ENCODE measurements at regions not wholly inside any gene's neighbourhood (a gene's known extent, or its start where the extent isn't known, plus 50 kb on each side); places are given as distances from the start of the nearest gene placed in this dataset.

- Histone ChIP-seq H3K27ac (ENCODE audit: low read length) (no peak overlapping the region), H3K27me3 (ENCODE audit: control insufficient read depth, insufficient read depth, low read length) (no peaks in the 10 kb centered on the region), H3K9me3 (ENCODE audit: control insufficient read depth, low read depth, low read length) (peaks cover 3% of the 10 kb centered on the region), H3K36me3 (ENCODE audit: control insufficient read depth, low read depth, low read length) (no peaks in the 10 kb centered on the region), H3K9ac (ENCODE audit: low read length) (no peak overlapping the region), H3K4me3 (ENCODE audit: low read length) (no peak overlapping the region), H3K4me1 (ENCODE audit: control insufficient read depth, low read depth, low read length) (no peaks in the 10 kb centered on the region)
These were observed 487.4 kb downstream of the TLE4 start for GRCh38 chr9:80059191-80059590.

- H3K27me3 ChIP-seq (ENCODE audit: control insufficient read depth, insufficient read depth, low read length) = no peaks in the 10 kb centered on the region
- no peaks in the 10 kb centered on the region for H3K36me3 ChIP-seq (ENCODE audit: control insufficient read depth, low read depth, low read length)
- H3K9me3 ChIP-seq (ENCODE audit: control insufficient read depth, low read depth, low read length) = no peaks in the 10 kb centered on the region
- peaks cover 11% of the 10 kb centered on the region for H3K4me1 ChIP-seq (ENCODE audit: control insufficient read depth, low read depth, low read length)
- H3K27ac ChIP-seq (ENCODE audit: low read length) = no peak overlapping the region
- H3K9ac ChIP-seq (ENCODE audit: low read length) = no peak overlapping the region
- no peak overlapping the region for H3K4me3 ChIP-seq (ENCODE audit: low read length)
These were observed 481.1 kb downstream of the TLE4 start for GRCh38 chr9:80052830-80053229.

GRCh38 chr9:80049096-80049782 is 477.5 kb downstream of the TLE4 start:
- H3K9me3 ChIP-seq (ENCODE audit: control insufficient read depth, low read depth, low read length) = no peaks in the 10 kb centered on the region
- no peaks in the 10 kb centered on the region for H3K27me3 ChIP-seq (ENCODE audit: control insufficient read depth, insufficient read depth, low read length)
- no peaks in the 10 kb centered on the region for H3K36me3 ChIP-seq (ENCODE audit: control insufficient read depth, low read depth, low read length)
- H3K4me1 ChIP-seq (ENCODE audit: control insufficient read depth, low read depth, low read length) = peaks cover 11% of the 10 kb centered on the region
- no peak overlapping the region for H3K27ac ChIP-seq (ENCODE audit: low read length)
- no peak overlapping the region for H3K9ac ChIP-seq (ENCODE audit: low read length)
- H3K4me3 ChIP-seq (ENCODE audit: low read length) = no peak overlapping the region

GRCh38 chr9:80046481-80046880 is 474.7 kb downstream of the TLE4 start:
- Histone ChIP-seq H3K27me3 (ENCODE audit: control insufficient read depth, insufficient read depth, low read length) (no peaks in the 10 kb centered on the region), H3K27ac (ENCODE audit: low read length) (no peak overlapping the region), H3K9ac (ENCODE audit: low read length) (no peak overlapping the region), H3K9me3 (ENCODE audit: control insufficient read depth, low read depth, low read length) (no peaks in the 10 kb centered on the region), H3K36me3 (ENCODE audit: control insufficient read depth, low read depth, low read length) (no peaks in the 10 kb centered on the region), H3K4me3 (ENCODE audit: low read length) (no peak overlapping the region), H3K4me1 (ENCODE audit: control insufficient read depth, low read depth, low read length) (peaks cover 11% of the 10 kb centered on the region)

GRCh38 chr9:80041821-80042220 is 470.1 kb downstream of the TLE4 start:
- Histone ChIP-seq H3K4me1 (ENCODE audit: control insufficient read depth, low read depth, low read length) (no peaks in the 10 kb centered on the region), H3K9me3 (ENCODE audit: control insufficient read depth, low read depth, low read length) (no peaks in the 10 kb centered on the region), H3K27ac (ENCODE audit: low read length) (no peak overlapping the region), H3K27me3 (ENCODE audit: control insufficient read depth, insufficient read depth, low read length) (no peaks in the 10 kb centered on the region), H3K36me3 (ENCODE audit: control insufficient read depth, low read depth, low read length) (no peaks in the 10 kb centered on the region), H3K9ac (ENCODE audit: low read length) (no peak overlapping the region), H3K4me3 (ENCODE audit: low read length) (no peak overlapping the region)

- H3K27me3 ChIP-seq (ENCODE audit: control insufficient read depth, insufficient read depth, low read length) = no peaks in the 10 kb centered on the region
- no peaks in the 10 kb centered on the region for H3K4me1 ChIP-seq (ENCODE audit: control insufficient read depth, low read depth, low read length)
- no peak overlapping the region for H3K4me3 ChIP-seq (ENCODE audit: low read length)
- H3K36me3 ChIP-seq (ENCODE audit: control insufficient read depth, low read depth, low read length) = no peaks in the 10 kb centered on the region
- H3K9me3 ChIP-seq (ENCODE audit: control insufficient read depth, low read depth, low read length) = no peaks in the 10 kb centered on the region
- no peak overlapping the region for H3K27ac ChIP-seq (ENCODE audit: low read length)
- H3K9ac ChIP-seq (ENCODE audit: low read length) = no peak overlapping the region
These were observed 468.7 kb downstream of the TLE4 start for GRCh38 chr9:80040457-80040856.

- Histone ChIP-seq H3K27ac (ENCODE audit: low read length) (no peak overlapping the region), H3K9me3 (ENCODE audit: control insufficient read depth, low read depth, low read length) (no peaks in the 10 kb centered on the region), H3K27me3 (ENCODE audit: control insufficient read depth, insufficient read depth, low read length) (no peaks in the 10 kb centered on the region), H3K9ac (ENCODE audit: low read length) (no peak overlapping the region), H3K4me3 (ENCODE audit: low read length) (no peak overlapping the region), H3K36me3 (ENCODE audit: control insufficient read depth, low read depth, low read length) (no peaks in the 10 kb centered on the region), H3K4me1 (ENCODE audit: control insufficient read depth, low read depth, low read length) (no peaks in the 10 kb centered on the region)
These were observed 459.0 kb downstream of the TLE4 start for GRCh38 chr9:80030801-80031200.

GRCh38 chr9:80028501-80028900 is 456.7 kb downstream of the TLE4 start:
- H3K27ac ChIP-seq (ENCODE audit: low read length) = no peak overlapping the region
- no peaks in the 10 kb centered on the region for H3K36me3 ChIP-seq (ENCODE audit: control insufficient read depth, low read depth, low read length)
- H3K9me3 ChIP-seq (ENCODE audit: control insufficient read depth, low read depth, low read length) = no peaks in the 10 kb centered on the region
- H3K27me3 ChIP-seq (ENCODE audit: control insufficient read depth, insufficient read depth, low read length) = no peaks in the 10 kb centered on the region
- no peak overlapping the region for H3K4me3 ChIP-seq (ENCODE audit: low read length)
- H3K9ac ChIP-seq (ENCODE audit: low read length) = no peak overlapping the region
- no peaks in the 10 kb centered on the region for H3K4me1 ChIP-seq (ENCODE audit: control insufficient read depth, low read depth, low read length)

GRCh38 chr9:80025796-80026520 is 454.2 kb downstream of the TLE4 start:
- Histone ChIP-seq H3K27me3 (ENCODE audit: control insufficient read depth, insufficient read depth, low read length) (no peaks in the 10 kb centered on the region), H3K4me3 (ENCODE audit: low read length) (no peak overlapping the region), H3K9ac (ENCODE audit: low read length) (no peak overlapping the region), H3K27ac (ENCODE audit: low read length) (no peak overlapping the region), H3K9me3 (ENCODE audit: control insufficient read depth, low read depth, low read length) (no peaks in the 10 kb centered on the region), H3K4me1 (ENCODE audit: control insufficient read depth, low read depth, low read length) (no peaks in the 10 kb centered on the region), H3K36me3 (ENCODE audit: control insufficient read depth, low read depth, low read length) (no peaks in the 10 kb centered on the region)

GRCh38 chr9:80025131-80025530 is 453.4 kb downstream of the TLE4 start:
- Histone ChIP-seq H3K4me1 (ENCODE audit: control insufficient read depth, low read depth, low read length) (no peaks in the 10 kb centered on the region), H3K27me3 (ENCODE audit: control insufficient read depth, insufficient read depth, low read length) (no peaks in the 10 kb centered on the region), H3K9ac (ENCODE audit: low read length) (no peak overlapping the region), H3K4me3 (ENCODE audit: low read length) (no peak overlapping the region), H3K9me3 (ENCODE audit: control insufficient read depth, low read depth, low read length) (no peaks in the 10 kb centered on the region), H3K36me3 (ENCODE audit: control insufficient read depth, low read depth, low read length) (no peaks in the 10 kb centered on the region), H3K27ac (ENCODE audit: low read length) (no peak overlapping the region)

- H3K36me3 ChIP-seq (ENCODE audit: control insufficient read depth, low read depth, low read length) = no peaks in the 10 kb centered on the region
- H3K27me3 ChIP-seq (ENCODE audit: control insufficient read depth, insufficient read depth, low read length) = no peaks in the 10 kb centered on the region
- H3K4me1 ChIP-seq (ENCODE audit: control insufficient read depth, low read depth, low read length) = no peaks in the 10 kb centered on the region
- H3K9ac ChIP-seq (ENCODE audit: low read length) = no peak overlapping the region
- H3K4me3 ChIP-seq (ENCODE audit: low read length) = no peak overlapping the region
- H3K27ac ChIP-seq (ENCODE audit: low read length) = no peak overlapping the region
- no peaks in the 10 kb centered on the region for H3K9me3 ChIP-seq (ENCODE audit: control insufficient read depth, low read depth, low read length)
These were observed 448.8 kb downstream of the TLE4 start for GRCh38 chr9:80020530-80020929.

GRCh38 chr9:80020056-80020455 is 448.3 kb downstream of the TLE4 start:
- H3K9me3 ChIP-seq (ENCODE audit: control insufficient read depth, low read depth, low read length) = no peaks in the 10 kb centered on the region
- no peaks in the 10 kb centered on the region for H3K4me1 ChIP-seq (ENCODE audit: control insufficient read depth, low read depth, low read length)
- H3K36me3 ChIP-seq (ENCODE audit: control insufficient read depth, low read depth, low read length) = no peaks in the 10 kb centered on the region
- no peak overlapping the region for H3K4me3 ChIP-seq (ENCODE audit: low read length)
- H3K27me3 ChIP-seq (ENCODE audit: control insufficient read depth, insufficient read depth, low read length) = no peaks in the 10 kb centered on the region
- H3K27ac ChIP-seq (ENCODE audit: low read length) = no peak overlapping the region
- no peak overlapping the region for H3K9ac ChIP-seq (ENCODE audit: low read length)

Data from iPS-18a (cell line).